GM21529 (cell line): ENCODE measurements at regions not wholly inside any gene's neighbourhood (a gene's known extent, or its start where the extent isn't known, plus 50 kb on each side); places are given as distances from the start of the nearest gene placed in this dataset.

ENCODE experiments used
- ATAC-seq: cut with Tn5 transposase; IDR thresholded peaks from one replicate; pipeline ENCODE4 v1.9.1; 2021; ENCODE audit not compliant: unreplicated experiment

- ATAC-seq: no peak
These were observed 335.8 kb downstream of the EPHA7 start for GRCh38 chr6:93083337-93084230.

DNA sequence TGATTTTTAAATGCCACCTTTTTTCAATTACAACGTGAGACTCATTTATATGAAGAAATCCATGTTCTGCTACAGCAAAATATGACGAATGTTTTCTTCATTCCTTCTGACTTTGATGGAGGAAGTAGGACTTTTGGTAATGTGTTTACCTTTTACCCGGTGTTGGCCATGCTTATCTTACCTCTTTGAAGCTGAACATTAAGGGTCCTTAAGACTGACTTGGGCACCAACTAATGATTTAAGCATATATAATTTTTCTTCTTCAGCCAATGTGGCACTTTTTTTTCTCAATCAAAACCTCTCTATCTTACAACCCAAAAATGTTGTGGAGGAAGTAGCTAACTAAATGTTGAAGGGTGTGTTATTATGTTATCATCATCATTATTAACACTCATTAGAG is 337.5 kb downstream of the EPHA7 start:
- ATAC-seq: no peak

DNA sequence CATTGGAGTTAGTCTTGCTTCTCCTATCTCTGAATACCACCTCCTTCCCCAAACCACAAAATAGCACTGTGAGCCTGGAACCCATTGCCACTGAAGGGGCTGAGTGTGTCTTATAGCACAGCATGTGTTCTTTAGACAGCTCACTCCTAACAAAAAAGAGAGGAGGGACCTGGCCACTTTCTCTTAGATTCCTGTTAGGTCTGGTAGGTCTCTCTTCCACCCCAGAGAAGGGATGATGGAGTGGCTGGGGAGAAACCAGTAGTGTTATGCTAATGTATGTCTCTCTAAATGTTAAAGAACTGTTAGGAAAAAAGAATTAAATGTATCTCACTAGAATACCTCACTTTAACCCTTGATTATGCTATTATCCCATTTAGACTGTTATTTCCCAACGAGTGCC is 340.3 kb downstream of the EPHA7 start:
- ATAC-seq: no peak

- ATAC-seq: no peak
These were observed 345.5 kb downstream of the EPHA7 start for GRCh38 chr6:93073811-93074210.

DNA sequence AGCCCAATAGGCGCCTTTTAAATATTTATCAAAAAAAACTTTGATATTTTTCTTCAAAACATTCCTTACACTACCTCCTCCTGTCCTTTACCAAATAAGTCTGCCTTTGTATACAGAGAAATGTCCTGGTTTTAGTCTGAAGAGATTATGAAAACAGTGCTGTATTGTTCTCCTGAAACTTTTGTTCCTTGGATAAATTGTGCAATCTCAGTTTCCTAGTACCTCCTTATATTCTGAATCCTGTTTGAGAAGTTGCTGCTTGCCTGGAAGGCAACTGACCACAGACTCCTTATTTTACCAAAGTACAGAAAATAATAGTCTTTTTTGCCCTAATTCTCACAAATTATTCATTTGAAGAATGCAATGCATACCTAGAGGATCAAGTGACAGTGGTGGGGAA is 349.5 kb downstream of the EPHA7 start:
- no peak for ATAC-seq

- no peak for ATAC-seq
These were observed 359.4 kb downstream of the EPHA7 start for GRCh38 chr6:93059911-93060310.

- no peak for ATAC-seq
These were observed 361.8 kb downstream of the EPHA7 start for GRCh38 chr6:93057584-93057983.

DNA sequence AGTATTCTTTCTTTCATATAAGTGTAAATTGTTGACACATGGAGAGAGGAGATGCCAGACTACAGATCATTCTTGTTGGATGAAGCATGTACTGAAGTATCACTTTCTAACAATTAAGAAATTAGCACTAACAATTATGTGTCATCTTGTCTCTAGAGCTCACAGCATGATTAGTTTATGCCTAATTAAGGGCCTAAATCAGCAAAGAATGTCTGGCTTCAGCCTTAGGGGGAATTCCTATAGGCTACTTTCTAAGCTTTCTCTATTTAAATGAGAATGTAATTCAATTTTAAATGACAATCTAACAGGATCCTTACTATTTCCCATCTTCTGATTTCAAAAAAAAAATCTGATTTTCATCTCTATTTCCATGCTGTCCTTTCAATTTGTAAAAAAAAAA is 371.0 kb downstream of the EPHA7 start:
- no peak for ATAC-seq

GRCh38 chr6:93047033-93047432 is 372.3 kb downstream of the EPHA7 start:
- ATAC-seq: no peak

DNA sequence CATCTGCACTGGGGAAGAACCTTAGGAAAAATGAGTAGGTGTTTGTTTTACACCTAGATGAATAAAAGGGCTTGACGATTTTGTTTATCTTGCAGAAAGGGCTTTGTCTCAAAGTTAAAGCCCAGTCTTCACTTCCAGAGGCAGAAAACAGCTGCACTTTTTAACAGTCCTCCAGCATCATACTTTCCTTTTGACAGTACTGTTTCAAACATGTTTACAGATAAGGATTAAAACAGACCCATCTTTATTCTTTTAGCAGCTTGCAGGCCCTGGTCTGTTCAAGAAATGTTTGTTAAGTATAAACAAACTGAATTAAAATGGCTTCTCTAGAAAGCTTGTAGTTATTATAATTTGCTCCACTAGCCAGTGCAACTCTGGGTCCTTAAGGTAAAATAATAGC is 374.2 kb downstream of the EPHA7 start:
- no peak for ATAC-seq

DNA sequence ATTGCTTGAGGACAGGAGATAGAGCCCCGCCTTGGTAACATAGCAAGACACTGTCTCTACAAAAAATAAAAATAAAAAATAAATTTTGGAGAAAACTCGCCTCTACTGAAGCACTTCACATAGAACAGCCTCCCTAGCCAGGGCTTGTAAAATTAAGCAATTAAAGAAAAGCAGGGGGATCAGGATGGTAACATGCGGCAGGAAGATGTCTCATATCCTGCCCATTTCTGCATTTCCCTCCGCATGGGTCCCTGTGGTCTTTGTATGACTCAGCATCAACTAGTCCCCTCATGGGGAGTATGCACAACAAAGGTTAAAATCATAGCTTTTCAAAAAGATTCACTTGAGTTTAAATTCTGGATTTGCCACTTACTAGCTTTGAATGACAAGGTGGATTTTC is 379.0 kb downstream of the EPHA7 start:
- no peak for ATAC-seq

DNA sequence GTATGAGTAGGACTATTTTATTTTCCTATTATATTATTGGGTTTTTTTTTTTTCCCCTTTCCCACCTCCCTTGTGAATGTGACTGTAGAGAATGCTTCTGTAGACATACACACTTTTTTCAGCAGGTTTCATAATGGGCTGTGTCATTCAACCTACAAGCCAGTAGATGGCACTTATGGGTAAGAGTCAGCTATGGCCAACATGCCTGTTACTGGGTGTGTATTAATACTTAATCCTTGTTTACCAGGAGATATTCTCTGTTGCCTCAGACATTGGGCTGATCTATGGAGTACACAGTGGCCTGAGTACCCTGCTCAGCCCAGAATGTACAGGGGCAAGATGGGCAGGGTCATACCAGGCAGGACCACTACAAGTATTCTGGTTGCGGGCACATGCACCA is 382.5 kb downstream of the EPHA7 start:
- no peak for ATAC-seq

DNA sequence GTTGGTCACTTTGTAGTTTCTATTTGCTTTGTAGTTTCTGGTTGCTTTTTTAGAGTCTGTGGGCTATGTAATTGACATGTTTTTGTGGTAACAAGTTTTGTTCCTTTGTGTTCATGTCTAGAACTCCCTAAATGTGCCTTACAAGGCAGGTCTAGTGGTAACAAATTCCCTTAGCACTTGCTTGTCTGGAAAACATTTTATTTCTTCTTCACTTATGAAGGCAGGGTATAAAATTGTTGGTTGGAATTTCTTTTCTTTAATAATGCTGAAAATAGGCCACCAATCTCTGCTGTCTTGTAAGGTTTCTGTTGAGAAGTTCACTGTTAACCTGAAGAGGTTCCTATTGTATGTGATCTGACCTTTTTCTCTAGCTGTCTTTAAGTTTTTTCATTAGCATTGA is 383.6 kb downstream of the EPHA7 start:
- no peak for ATAC-seq

- no peak for ATAC-seq
These were observed 398.0 kb downstream of the EPHA7 start for GRCh38 chr6:93021235-93021915.

- no peak for ATAC-seq
These were observed 401.7 kb downstream of the EPHA7 start for GRCh38 chr6:93017626-93018025.

- ATAC-seq: no peak
These were observed 402.1 kb downstream of the EPHA7 start for GRCh38 chr6:93017213-93017612.

DNA sequence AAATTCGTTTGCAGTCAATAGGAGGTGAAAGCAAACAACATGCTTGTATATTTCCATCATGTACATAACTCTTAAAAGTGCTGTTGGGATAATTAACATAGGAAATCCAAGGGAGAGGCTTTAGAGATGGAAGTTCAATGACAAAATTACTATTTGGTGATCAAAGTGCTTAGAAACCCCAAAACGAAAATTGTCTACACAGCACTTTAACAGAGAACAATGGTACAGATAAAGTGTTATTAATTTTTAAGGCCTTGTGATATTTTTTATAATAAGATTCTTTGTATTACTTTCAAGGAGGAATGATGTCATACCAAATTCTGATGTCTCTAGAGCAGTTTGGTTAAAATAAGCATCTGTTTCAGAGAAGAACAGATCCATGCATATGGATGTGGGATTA is 406.3 kb downstream of the EPHA7 start:
- no peak for ATAC-seq

GRCh38 chr6:93008375-93008774 is 411.0 kb downstream of the EPHA7 start:
- no peak for ATAC-seq

DNA sequence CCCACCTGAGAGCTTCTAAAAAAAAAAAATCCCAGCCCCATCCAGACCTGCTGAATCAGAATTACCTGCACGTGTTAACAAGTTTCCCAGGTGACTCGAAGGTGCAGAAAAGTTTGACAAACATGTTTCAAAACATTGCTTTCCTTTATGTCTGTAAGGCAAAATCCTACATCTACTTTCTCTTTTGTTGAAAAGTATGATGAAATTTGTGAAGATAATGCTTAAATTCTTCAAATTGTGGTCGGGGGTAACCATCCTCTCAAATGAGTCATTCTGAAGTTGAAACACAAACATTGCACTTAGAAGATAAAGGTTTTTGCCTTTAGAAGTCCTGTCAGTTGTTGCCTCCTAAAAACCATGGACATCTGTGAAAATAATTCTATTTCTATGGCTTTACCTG is 429.7 kb downstream of the EPHA7 start:
- no peak for ATAC-seq

GRCh38 chr6:92979281-92979680 is 440.1 kb downstream of the EPHA7 start:
- ATAC-seq: no peak

GRCh38 chr6:92977018-92977417 is 442.3 kb downstream of the EPHA7 start:
- ATAC-seq: no peak

- no peak for ATAC-seq
These were observed 452.0 kb downstream of the EPHA7 start for GRCh38 chr6:92967362-92967761.
